Neural cell (in vitro differentiated cells): ENCODE measurements at regions not wholly inside any gene's neighbourhood (a gene's known extent, or its start where the extent isn't known, plus 50 kb on each side); places are given as distances from the start of the nearest gene placed in this dataset.

Experiments used
- H2AFZ ChIP-seq: fragments of 200-600, 300-800 bp; sonication (generic), shearing (Covaris generic); 2 replicates; pipeline ENCODE4 v1.6.0; 2014; ENCODE audit warnings: low read depth, mild to moderate bottlenecking, antibody characterized with exemption, low read length, moderate library complexity
- H3F3A ChIP-seq: fragments of 200-600 bp; shearing (Covaris generic); 2 replicates; pipeline ENCODE4 v1.6.1; 2016; ENCODE audit warnings: mild to moderate bottlenecking, moderate library complexity, mixed read lengths, antibody characterized with exemption, low read length; ENCODE audit not compliant: insufficient read depth, poor library complexity, severe bottlenecking
- H3K27ac ChIP-seq: fragments of 200-600, 300-800 bp; sonication (generic), shearing (Covaris generic); 2 replicates; pipeline ENCODE4 v1.5.1; 2014; ENCODE audit warnings: mild to moderate bottlenecking, low read length, moderate library complexity
- H3K27me3 ChIP-seq: fragments of 300-800, 200-600 bp; sonication (generic), shearing (Covaris generic); 2 replicates; pipeline ENCODE4 v1.6.0; 2014; ENCODE audit warnings: mild to moderate bottlenecking, low read depth, low read length, moderate library complexity; ENCODE audit not compliant: insufficient read depth
- H3K36me3 ChIP-seq: fragments of 300-800, 200-600 bp; sonication (generic), shearing (Covaris generic); 2 replicates; pipeline ENCODE4 v1.5.1; 2014; ENCODE audit warnings: mild to moderate bottlenecking, antibody characterized with exemption, low read length, moderate library complexity; ENCODE audit not compliant: insufficient read depth
- H3K4me2 ChIP-seq: fragments of 300-800, 200-600 bp; sonication (generic), shearing (Covaris generic); 2 replicates; pipeline ENCODE4 v1.6.0; 2014; ENCODE audit warnings: mild to moderate bottlenecking, low read length
- H3K4me3 ChIP-seq: fragments of 300-800, 200-600 bp; sonication (generic), shearing (Covaris generic); 2 replicates; pipeline ENCODE4 v1.5.1; 2014; ENCODE audit warnings: mild to moderate bottlenecking, low read length, moderate library complexity
- H3K79me2 ChIP-seq: fragments of 200-600 bp; shearing (Covaris generic); replicated peaks from 2 replicates; pipeline ENCODE4 v1.6.0; 2014; ENCODE audit warnings: mild to moderate bottlenecking, low read length, moderate library complexity; ENCODE audit not compliant: insufficient read depth
- H3K9ac ChIP-seq: fragments of 300-800, 200-600 bp; sonication (generic), shearing (Covaris generic); 2 replicates; pipeline ENCODE4 v1.6.1; 2016; ENCODE audit warnings: mild to moderate bottlenecking, low read length, mixed read lengths
- H3K9me2 ChIP-seq: fragments of 200-600 bp; shearing (Covaris generic); 2 replicates; pipeline ENCODE4 v1.6.1; 2016; ENCODE audit warnings: mild to moderate bottlenecking, low read length, mixed read lengths; ENCODE audit not compliant: insufficient read depth
- H3K9me3 ChIP-seq: fragments of 200-600, 300-800 bp; sonication (generic), shearing (Covaris generic); 2 replicates; pipeline ENCODE4 v1.6.1; 2016; ENCODE audit warnings: mild to moderate bottlenecking, mixed run types, low read length, moderate library complexity, mixed read lengths
- H4K20me1 ChIP-seq: fragments of 200-600 bp; shearing (Covaris generic); 2 replicates; pipeline ENCODE4 v1.6.1; 2016; ENCODE audit warnings: mild to moderate bottlenecking, mixed run types; ENCODE audit not compliant: insufficient read depth
- CTCF ChIP-seq: fragments of 450-650 bp; IDR thresholded peaks from 2 replicates; pipeline ENCODE4 v1.5.1; 2014; ENCODE audit warnings: antibody characterized with exemption, mild to moderate bottlenecking, moderate library complexity; ENCODE audit not compliant: poor library complexity, severe bottlenecking
- EP300 ChIP-seq: fragments of 450-650 bp; conservative IDR thresholded peaks from 2 replicates; pipeline ENCODE4 v1.6.1; 2014; ENCODE audit warnings: antibody characterized with exemption, mild to moderate bottlenecking, moderate library complexity; ENCODE audit not compliant: poor library complexity, severe bottlenecking
- EZH2 ChIP-seq: fragments of 200-600, 300-800 bp; shearing (Covaris generic), sonication (generic); IDR thresholded peaks from 2 replicates; pipeline ENCODE4 v1.6.1; 2014; ENCODE audit warnings: antibody characterized with exemption, low read length, borderline replicate concordance, mild to moderate bottlenecking; ENCODE audit not compliant: insufficient read depth, poor library complexity, severe bottlenecking
- MXI1 ChIP-seq: fragments of 450-650 bp; conservative IDR thresholded peaks from 2 replicates; pipeline ENCODE4 v1.6.1; 2014; ENCODE audit warnings: antibody characterized with exemption, mild to moderate bottlenecking; ENCODE audit not compliant: poor library complexity, severe bottlenecking
- POLR2AphosphoS5 ChIP-seq: IDR thresholded peaks from 2 replicates; pipeline ENCODE4 v1.6.1; 2012
- RAD21 ChIP-seq: fragments of 450-650 bp; conservative IDR thresholded peaks from 2 replicates; pipeline ENCODE4 v1.6.1; 2014; ENCODE audit warnings: antibody characterized with exemption, mild to moderate bottlenecking, moderate library complexity
- REST ChIP-seq: IDR thresholded peaks from 2 replicates; pipeline ENCODE4 v1.6.1; 2012; ENCODE audit warnings: borderline replicate concordance
- SMC3 ChIP-seq: fragments of 450-650 bp; conservative IDR thresholded peaks from 2 replicates; pipeline ENCODE4 v1.6.1; 2014; ENCODE audit warnings: antibody characterized with exemption, mild to moderate bottlenecking, moderate library complexity; ENCODE audit not compliant: poor library complexity
- TAF1 ChIP-seq: IDR thresholded peaks from 2 replicates; pipeline ENCODE4 v1.6.1; 2012; ENCODE audit warnings: low read depth

DNA sequence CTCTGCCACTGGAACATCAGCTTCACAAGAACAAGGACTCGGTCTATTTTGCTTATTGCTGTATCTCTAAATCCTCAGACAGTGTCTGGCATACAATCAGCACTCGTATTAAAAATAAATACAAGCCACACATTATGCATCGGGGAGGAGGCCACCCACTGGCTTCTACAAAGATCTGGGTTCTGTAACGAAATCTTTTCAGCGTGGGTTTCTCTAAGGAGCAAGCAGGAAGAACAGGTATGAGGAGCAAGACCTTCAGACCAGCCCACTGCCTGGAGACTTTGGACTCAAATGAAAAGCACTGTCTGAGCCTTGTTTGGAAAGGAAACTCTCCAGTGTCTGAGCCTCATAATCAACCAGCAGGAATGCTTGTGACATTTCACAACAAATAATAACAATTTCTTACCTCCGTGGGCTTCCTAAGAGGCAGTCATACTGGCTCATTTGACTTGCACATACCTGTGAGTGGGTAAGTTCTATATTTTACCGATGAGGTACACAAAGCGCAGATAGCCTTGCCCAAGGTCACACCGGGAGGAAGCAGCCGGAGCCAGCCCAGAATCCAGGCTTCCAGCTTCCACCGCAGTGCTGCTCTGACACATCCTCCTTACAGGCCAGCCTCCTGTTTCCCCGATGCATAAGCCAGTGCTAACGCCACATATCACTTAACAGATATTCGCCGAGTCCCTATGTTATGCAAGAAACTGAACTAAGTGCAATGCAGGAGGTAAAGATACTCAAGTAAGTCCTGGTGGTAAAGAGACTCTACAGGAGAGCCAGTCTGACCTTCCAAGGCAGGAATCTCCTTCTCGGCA lies 118.6 kb upstream of the TNRC6C start:
- Histone ChIP-seq H3K79me2 (no peaks in the 10 kb centered on the region), H4K20me1 (no peaks in the 10 kb centered on the region), H3K27ac (no peak overlapping the region), H3K9ac (no peak overlapping the region), H3K27me3 (no peaks in the 10 kb centered on the region), H3K4me2 (no peak overlapping the region), H3K36me3 (no peaks in the 10 kb centered on the region), H3K4me3 (no peak overlapping the region), H3K9me2 (no peaks in the 10 kb centered on the region), H3F3A (no peaks in the 10 kb centered on the region), H3K9me3 (no peaks in the 10 kb centered on the region), H2AFZ (no peak overlapping the region)
- TF ChIP-seq CTCF, result no peak
- TF ChIP-seq EP300, result no peak
- no peak for TF ChIP-seq POLR2AphosphoS5
- TF ChIP-seq MXI1, result no peak
- TF ChIP-seq RAD21, result no peak
- no peak for TF ChIP-seq REST
- no peak for TF ChIP-seq SMC3
- TF ChIP-seq TAF1, result no peak
- TF ChIP-seq EZH2, result no peak

GRCh38 chr17:77840513-77841165 lies 117.9 kb upstream of the TNRC6C start:
- Histone ChIP-seq H3K4me2 (no peak overlapping the region), H4K20me1 (no peaks in the 10 kb centered on the region), H3K9me3 (no peaks in the 10 kb centered on the region), H3K9ac (no peak overlapping the region), H2AFZ (no peak overlapping the region), H3K9me2 (no peaks in the 10 kb centered on the region), H3K27me3 (no peaks in the 10 kb centered on the region), H3K36me3 (no peaks in the 10 kb centered on the region), H3K79me2 (no peaks in the 10 kb centered on the region), H3K27ac (no peak overlapping the region), H3K4me3 (no peak overlapping the region), H3F3A (no peaks in the 10 kb centered on the region)
- TF ChIP-seq TAF1, result no peak
- no peak for TF ChIP-seq EZH2
- TF ChIP-seq REST, result no peak
- no peak for TF ChIP-seq MXI1
- TF ChIP-seq POLR2AphosphoS5, result peak; percentile 74
- TF ChIP-seq RAD21, result no peak
- TF ChIP-seq EP300, result peak; percentile 89
- no peak for TF ChIP-seq CTCF
- TF ChIP-seq SMC3, result no peak
